HG03457 (cell line): ENCODE measurements at regions not wholly inside any gene's neighbourhood (a gene's known extent, or its start where the extent isn't known, plus 50 kb on each side); places are given as distances from the start of the nearest gene placed in this dataset.

Source experiments
- ATAC-seq: cut with Tn5 transposase; IDR thresholded peaks from one replicate; pipeline ENCODE4 v1.9.1; 2021; ENCODE audit warnings: moderate number of reproducible peaks; ENCODE audit not compliant: unreplicated experiment

DNA sequence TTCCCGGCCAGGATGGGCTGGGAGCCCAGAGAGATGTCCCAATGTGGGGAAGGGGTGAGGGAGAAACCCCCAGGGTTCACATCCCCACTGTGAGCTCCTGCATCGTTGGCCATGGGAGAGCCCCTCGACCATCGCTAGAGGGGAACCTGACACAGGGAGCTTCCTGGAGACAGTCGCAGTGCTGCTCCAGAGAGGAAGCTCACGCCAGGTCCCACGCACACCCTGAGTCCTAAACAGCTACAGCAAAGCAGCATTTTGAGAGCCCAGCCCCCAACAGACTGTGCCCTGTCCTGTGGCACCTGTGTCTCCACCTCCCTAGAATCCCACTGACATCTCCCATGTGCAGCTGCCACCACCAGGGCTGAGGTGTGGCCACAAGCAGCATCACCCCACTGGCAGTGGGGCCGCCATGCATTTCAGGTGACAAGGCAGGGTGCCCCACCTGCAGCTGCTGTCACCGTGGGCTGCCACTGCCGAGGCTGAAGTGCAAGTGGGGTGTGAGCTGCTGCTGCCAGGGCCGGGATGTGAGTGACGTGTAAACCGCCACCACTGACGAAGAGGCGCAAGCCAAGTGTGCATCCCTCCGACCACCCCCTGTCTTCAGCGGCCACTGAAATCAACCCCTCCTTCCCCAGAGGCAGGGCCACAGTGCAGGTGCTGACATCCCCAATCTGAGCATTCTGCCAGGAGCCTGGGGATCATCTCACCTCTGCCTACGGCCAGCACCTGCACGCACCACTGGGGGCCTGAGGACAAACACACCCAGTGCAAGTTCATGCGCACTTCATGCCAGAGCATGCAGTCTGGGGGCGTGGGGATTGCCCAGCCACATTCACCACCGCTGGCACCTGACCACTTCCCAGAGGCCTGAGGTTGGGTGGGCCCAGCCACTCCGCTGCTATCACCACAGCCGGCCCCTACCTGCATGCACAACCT lies 467.7 kb upstream of the SALL3 start:
- ATAC-seq: no peak

DNA sequence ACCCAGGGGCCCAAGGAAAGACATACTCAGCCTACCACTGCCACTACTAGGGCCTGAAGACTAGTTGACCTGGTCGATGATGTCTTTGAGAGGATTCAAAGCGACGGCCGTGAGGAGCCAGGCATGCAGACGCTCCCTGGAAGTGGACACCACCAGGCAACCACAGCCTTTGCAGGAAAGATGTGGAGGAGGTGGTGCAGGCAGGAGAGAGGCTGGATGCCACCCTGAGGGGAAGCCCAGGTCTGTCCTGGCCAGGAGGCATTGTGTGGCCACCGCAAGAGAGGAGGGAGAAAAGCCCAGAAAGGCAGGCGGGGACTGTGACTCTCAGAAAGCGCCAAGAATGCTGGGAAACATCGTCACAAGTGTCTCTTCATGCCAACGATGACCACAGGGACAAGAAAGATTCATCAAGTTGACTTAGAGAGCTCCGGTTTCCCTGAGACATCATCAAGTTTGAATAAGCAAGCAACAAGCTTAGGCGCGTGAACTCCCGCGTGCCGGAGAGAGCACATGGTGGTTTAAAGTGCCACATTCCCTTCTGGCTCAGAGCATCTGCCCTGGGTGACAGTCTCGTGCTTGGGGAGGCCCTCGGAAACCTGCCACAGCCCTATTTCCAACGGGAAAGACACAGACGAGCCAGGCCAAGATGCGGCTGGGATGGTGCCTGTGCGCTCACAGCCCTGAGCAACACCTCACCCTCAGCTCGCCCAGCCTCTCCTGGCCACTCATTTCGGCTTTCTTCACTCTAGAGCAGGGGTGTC lies 464.5 kb upstream of the SALL3 start:
- no peak for ATAC-seq

DNA sequence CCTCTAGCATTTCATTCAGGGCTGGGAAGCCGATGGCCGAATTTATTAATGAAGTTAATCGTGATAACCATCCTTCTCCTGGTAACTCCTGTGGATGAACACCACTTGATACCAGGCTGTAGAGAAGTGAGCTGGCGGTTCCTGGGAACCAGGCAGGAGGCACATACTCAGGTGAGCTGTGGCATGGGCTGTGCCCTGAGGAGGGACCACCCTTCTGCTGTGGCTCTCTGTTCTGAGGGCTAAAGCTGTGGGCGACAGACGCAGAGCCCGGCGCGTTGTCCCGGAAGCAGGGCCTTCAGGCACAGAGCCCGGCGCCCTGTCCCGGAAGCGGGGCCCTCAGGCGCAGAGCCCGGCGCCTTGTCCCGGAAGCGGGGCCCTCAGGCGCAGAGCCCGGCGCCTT lies 462.3 kb upstream of the SALL3 start:
- no peak for ATAC-seq

GRCh38 chr18:78517973-78518372 lies 461.6 kb upstream of the SALL3 start:
- no peak for ATAC-seq

DNA sequence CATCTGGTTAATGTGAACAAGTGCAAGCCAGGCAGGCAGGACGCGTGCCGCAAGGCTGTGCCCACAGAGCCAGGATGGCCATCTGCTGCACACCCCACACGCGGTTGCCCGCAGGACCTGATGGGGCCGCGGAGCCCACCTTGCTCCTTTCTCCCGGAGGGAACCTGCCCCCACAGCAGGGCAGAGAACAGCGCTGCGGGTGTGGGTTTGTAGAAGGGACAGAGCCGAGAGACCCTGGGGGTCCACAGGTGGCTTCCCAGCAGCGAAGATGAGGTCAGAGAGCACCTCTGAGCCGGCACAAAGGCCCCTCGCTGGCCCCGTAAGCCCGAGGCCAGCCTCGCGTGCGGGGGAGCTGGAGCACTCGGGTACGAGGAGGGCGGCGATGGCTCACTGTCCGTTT lies 460.8 kb upstream of the SALL3 start:
- ATAC-seq: no peak

DNA sequence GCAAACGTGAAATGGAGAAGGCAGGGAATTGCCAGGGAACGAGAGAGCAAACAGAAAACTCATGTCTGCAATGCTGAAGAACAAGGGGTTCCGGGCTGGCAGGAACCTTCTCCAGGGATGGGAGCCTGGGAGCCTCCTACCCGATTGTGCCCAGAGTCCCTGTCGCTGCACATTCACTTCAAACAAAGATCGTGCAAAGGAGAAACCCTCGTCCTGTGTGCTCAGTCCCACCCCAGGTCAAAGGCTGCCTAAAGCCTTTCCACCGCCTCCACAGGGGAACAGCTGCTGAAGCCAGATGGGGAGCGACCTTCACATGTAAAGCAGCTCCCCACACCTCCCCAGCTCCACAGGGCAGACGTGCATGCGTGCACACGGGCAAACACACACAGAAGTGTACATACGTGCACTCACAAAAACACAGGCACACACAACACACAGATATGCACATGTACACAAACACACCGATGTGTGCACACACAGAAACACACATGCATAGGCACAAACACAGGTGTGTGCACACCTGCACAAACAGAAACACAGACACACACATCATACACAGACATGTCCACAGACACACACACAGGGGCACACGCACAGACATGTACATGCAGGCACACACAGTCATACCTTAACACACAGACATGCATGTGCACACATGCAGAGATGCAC lies 460.1 kb upstream of the SALL3 start:
- ATAC-seq: no peak

- no peak for ATAC-seq
These were observed 458.5 kb upstream of the SALL3 start for GRCh38 chr18:78521136-78521535.

- no peak for ATAC-seq
These were observed 457.9 kb upstream of the SALL3 start for GRCh38 chr18:78521744-78522143.

DNA sequence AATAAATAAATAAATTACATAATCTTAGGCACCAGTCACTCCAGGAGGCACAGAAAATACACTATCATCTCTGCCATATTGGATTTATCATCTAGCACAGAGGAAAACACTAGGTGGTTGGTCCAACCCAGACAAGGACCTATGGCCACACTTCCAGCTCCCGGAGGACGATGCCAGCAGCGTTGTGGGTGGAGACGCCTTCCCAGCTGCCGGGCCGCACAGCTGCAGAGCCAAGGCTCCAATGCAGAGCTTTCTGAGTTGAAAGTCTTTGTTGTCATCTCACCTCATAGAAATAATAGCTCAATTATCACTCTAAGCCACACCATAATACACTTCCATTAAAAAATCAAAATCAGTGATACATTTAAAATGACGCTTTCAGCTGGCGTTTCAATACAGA lies 457.1 kb upstream of the SALL3 start:
- no peak for ATAC-seq

DNA sequence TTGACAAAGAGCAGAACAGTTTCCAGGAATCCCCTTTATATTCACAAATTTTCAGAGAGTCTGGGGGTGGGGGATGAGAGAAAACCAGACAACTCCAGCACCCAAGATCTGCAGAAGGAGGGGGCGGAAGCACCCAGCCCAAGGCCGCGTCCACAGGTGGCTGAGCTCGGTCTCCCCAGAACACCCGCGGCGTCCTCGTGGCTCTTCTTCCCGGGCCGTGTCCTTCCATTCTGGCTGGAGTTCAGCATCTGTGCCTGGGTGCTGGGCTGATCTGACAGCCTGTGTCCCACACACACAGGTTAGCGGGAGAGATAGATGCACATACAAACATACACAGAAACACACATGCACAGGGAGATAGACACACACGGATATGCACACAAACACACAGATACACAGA lies 455.8 kb upstream of the SALL3 start:
- no peak for ATAC-seq

GRCh38 chr18:78525366-78526111 lies 454.1 kb upstream of the SALL3 start:
- ATAC-seq: no peak

GRCh38 chr18:78526275-78526674 lies 453.3 kb upstream of the SALL3 start:
- no peak for ATAC-seq

- no peak for ATAC-seq
These were observed 452.5 kb upstream of the SALL3 start for GRCh38 chr18:78526923-78527711.

- ATAC-seq: no peak
These were observed 451.6 kb upstream of the SALL3 start for GRCh38 chr18:78527984-78528383.

- no peak for ATAC-seq
These were observed 451.0 kb upstream of the SALL3 start for GRCh38 chr18:78528411-78529258.

DNA sequence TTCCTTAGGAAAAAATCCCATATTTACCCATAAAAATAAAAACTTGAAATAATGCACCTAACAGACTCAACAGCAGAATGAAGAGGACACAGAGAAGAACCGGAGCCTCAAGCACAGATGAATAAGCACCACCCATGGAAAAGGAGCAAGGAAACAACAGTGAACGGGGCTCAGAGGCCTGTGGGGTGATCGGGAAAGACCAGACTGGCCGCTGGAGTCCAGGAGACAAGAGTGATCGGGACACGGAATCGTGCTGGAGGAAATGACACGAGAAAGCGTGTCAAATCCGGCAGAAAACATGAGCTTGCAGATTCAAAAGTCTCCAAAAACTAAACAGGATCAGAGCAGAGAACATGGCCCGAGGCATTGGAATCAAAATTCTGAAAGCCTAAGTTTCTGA lies 448.0 kb upstream of the SALL3 start:
- ATAC-seq: no peak

- ATAC-seq: no peak
These were observed 440.8 kb upstream of the SALL3 start for GRCh38 chr18:78538669-78539440.
